Endothelial cell of umbilical vein (primary cell): ENCODE measurements at regions not wholly inside any gene's neighbourhood (a gene's known extent, or its start where the extent isn't known, plus 50 kb on each side); places are given as distances from the start of the nearest gene placed in this dataset.

Experiments
- CTCF ChIP-seq, 2 donors: IDR thresholded peaks; 1 replicate in 1 of 2; 2 replicates in 1 of 2; pipeline ENCODE4 v1.5.1; 2011; ENCODE audit warnings: low read length in 2 of 2, mild to moderate bottlenecking in 2 of 2, moderate library complexity in 2 of 2, control low read depth in 1 of 2, inconsistent platforms in 1 of 2, low read depth in 1 of 2; ENCODE audit not compliant: insufficient read depth in 1 of 2; ENCODE audit errors: extremely low read depth in 1 of 2
- EZH2 ChIP-seq: IDR thresholded peaks from 2 replicates; pipeline ENCODE4 v1.6.1; 2012; ENCODE audit warnings: borderline replicate concordance, low read depth, mild to moderate bottlenecking, moderate library complexity, low read length, inconsistent platforms; ENCODE audit not compliant: severe bottlenecking
- FOS ChIP-seq: IDR thresholded peaks from 2 replicates; pipeline ENCODE4 v1.6.1; 2011; ENCODE audit warnings: mild to moderate bottlenecking, low read length, moderate library complexity, borderline replicate concordance; ENCODE audit not compliant: insufficient read depth
- MAX ChIP-seq: IDR thresholded peaks from 2 replicates; pipeline ENCODE4 v1.6.1; 2011; ENCODE audit not compliant: insufficient read depth, insufficient read length
- MYC ChIP-seq: IDR thresholded peaks from one replicate; pipeline ENCODE4 v1.6.1; 2011; ENCODE audit warnings: mild to moderate bottlenecking, low read depth, low read length
- POLR2A ChIP-seq: IDR thresholded peaks from 2 replicates; pipeline ENCODE4 v1.6.1; 2012; ENCODE audit warnings: low read depth, mild to moderate bottlenecking, control low read depth, low read length
- POLR2AphosphoS5 ChIP-seq: IDR thresholded peaks from 2 replicates; pipeline ENCODE4 v1.6.1; 2012; ENCODE audit warnings: low read depth, mild to moderate bottlenecking, control low read depth, low read length, moderate library complexity; ENCODE audit not compliant: insufficient read depth

GRCh38 chr6:131413831-131414191 lies 159.2 kb upstream of the ARG1 start:
- no peak for TF ChIP-seq MAX
- TF ChIP-seq CTCF (IDR thresholded peaks at IDR 0.05; ENCODE audit: extremely low read depth in 1 of 2, insufficient read depth in 1 of 2, low read depth in 1 of 2, low read length in 2 of 2), result no peak
- no peak for TF ChIP-seq POLR2A
- no peak for TF ChIP-seq EZH2
- no peak for TF ChIP-seq MYC
- TF ChIP-seq POLR2AphosphoS5, result no peak
- no peak for TF ChIP-seq FOS
